GM12878 (cell line): ENCODE measurements at regions not wholly inside any gene's neighbourhood (a gene's known extent, or its start where the extent isn't known, plus 50 kb on each side); places are given as distances from the start of the nearest gene placed in this dataset.
A peak's percentile ranks its signal among the peaks of the same experiment; 100 is the strongest.

ENCODE experiments used
- ATAC-seq: fragments of 200-7000 bp; cut with Tn5 transposase; 3 replicates; pipeline ENCODE4 v1.9.1; 2020; ENCODE audit warnings: mild to moderate bottlenecking, moderate library complexity
- BruUV-seq: library from RNA; stranded (reverse); fragments of 400-500 nt; replicated peaks from 2 replicates; lab custom pipeline; 2021; lab: Mats Ljungman, UMichigan
- CTCF ChIA-PET: fragments of 300-600 bp; sonication (Branson Sonifier 250); formaldehyde crosslinking; extraction: SDS; loops from one replicate; lab custom pipeline; 2021; ENCODE audit warnings: inconsistent platforms; lab: Yijun Ruan, JAX
- POLR2A ChIA-PET: fragments of 350-600 bp; formaldehyde crosslinking; extraction: SDS; loops from one replicate; lab custom pipeline; 2021; ENCODE audit warnings: inconsistent platforms; lab: Charles Lee
- RAD21 ChIA-PET: fragments of 300-600 bp; sonication (Branson Sonifier 250); formaldehyde crosslinking; loops from one replicate; lab custom pipeline; 2023; ENCODE audit warnings: antibody characterized with exemption; ENCODE audit not compliant: unreplicated experiment; lab: Charles Lee
- SMC1A ChIA-PET: fragments of 300-600 bp; sonication (Branson Sonifier 250); formaldehyde crosslinking; loops from one replicate; lab custom pipeline; 2023; ENCODE audit not compliant: unreplicated experiment, uncharacterized antibody; lab: Charles Lee
- DNase-seq: peaks from one replicate; pipeline ENCODE4 v3.0.0-alpha.2; 2011; ENCODE audit warnings: low read depth, low spot score
- FAIRE-seq: peaks from 3 replicates; lab custom pipeline; 2011; peaks lifted over from hg19 to GRCh38; lab: Jason Lieb, UNC
- H2AFZ ChIP-seq: 2 replicates; pipeline ENCODE4 v1.6.0; 2011; ENCODE audit warnings: low read depth, low read length, control low read depth; ENCODE audit not compliant: control insufficient read depth
- H3K27ac ChIP-seq: 2 replicates; pipeline ENCODE4 v1.5.1; 2011; ENCODE audit warnings: control low read depth; ENCODE audit not compliant: control insufficient read depth, insufficient read depth
- H3K27me3 ChIP-seq, 2 experiments: replicated peaks in 1 of 2; 2 replicates each; pipeline versions ENCODE4 v1.6.0 to v1.6.1; 2011; ENCODE audit warnings: low read length in 1 of 2; ENCODE audit not compliant: control insufficient read depth in 2 of 2, insufficient read depth in 2 of 2
- H3K36me3 ChIP-seq, 2 experiments: 2 replicates each; pipeline ENCODE4 v1.5.1; 2011; ENCODE audit warnings: low read length in 1 of 2; ENCODE audit not compliant: control insufficient read depth in 2 of 2, insufficient read depth in 2 of 2
- H3K4me1 ChIP-seq: 2 replicates; pipeline ENCODE4 v1.6.1; 2011; ENCODE audit warnings: mild to moderate bottlenecking, low read length, moderate library complexity, mixed read lengths; ENCODE audit not compliant: control insufficient read depth, insufficient read depth
- H3K4me2 ChIP-seq: 2 replicates; pipeline ENCODE4 v1.6.0; 2011; ENCODE audit warnings: control low read depth; ENCODE audit not compliant: control insufficient read depth, insufficient read depth
- H3K4me3 ChIP-seq: fragments of 200-600 bp; sonication (generic); 2 replicates; pipeline ENCODE4 v1.5.1; 2016
- H3K79me2 ChIP-seq: 2 replicates; pipeline ENCODE4 v1.6.0; 2011; ENCODE audit warnings: low read length; ENCODE audit not compliant: control insufficient read depth, insufficient read depth
- H3K9ac ChIP-seq: 2 replicates; pipeline ENCODE4 v1.8.0; 2011; ENCODE audit warnings: low read length, control low read depth, mixed read lengths; ENCODE audit not compliant: control insufficient read depth, insufficient read depth
- H3K9me3 ChIP-seq: replicated peaks from 3 replicates; pipeline ENCODE4 v1.5.1; 2011; ENCODE audit warnings: mild to moderate bottlenecking, low read length; ENCODE audit not compliant: control insufficient read depth, insufficient read depth
- H4K20me1 ChIP-seq: 2 replicates; pipeline ENCODE4 v1.6.0; 2011; ENCODE audit not compliant: control insufficient read depth, insufficient read depth
- CUX1 ChIP-seq: IDR thresholded peaks from 2 replicates; pipeline ENCODE4 v1.6.1; 2012; ENCODE audit warnings: improper control_type of control experiment, low read depth, low read length; ENCODE audit not compliant: insufficient replicate concordance
- EED ChIP-seq: sonication (generic); IDR thresholded peaks from 2 replicates; pipeline ENCODE4 v1.6.1; 2016; ENCODE audit warnings: antibody characterized with exemption, low read depth
- LARP7 ChIP-seq: fragments of 450-650 bp; IDR thresholded peaks from 2 replicates; pipeline ENCODE4 v1.6.1; 2017; ENCODE audit warnings: mild to moderate bottlenecking
- PBX3 ChIP-seq: IDR thresholded peaks from 2 replicates; pipeline ENCODE4 v1.6.1; 2011; ENCODE audit warnings: mild to moderate bottlenecking, low read depth, low read length, moderate library complexity; ENCODE audit not compliant: insufficient replicate concordance
- POLR2A ChIP-seq: IDR thresholded peaks from 2 replicates; pipeline ENCODE4 v1.6.1; 2011; ENCODE audit warnings: low read depth, mild to moderate bottlenecking, low read length
- RELA ChIP-seq: fragments of 450-650 bp; IDR thresholded peaks from 2 replicates; pipeline ENCODE4 v1.8.0; 2014; ENCODE audit warnings: borderline replicate concordance; ENCODE audit not compliant: partially characterized antibody
- SUZ12 ChIP-seq: fragments of 200-600 bp; sonication (generic); IDR thresholded peaks from one replicate; pipeline ENCODE4 v1.6.1; 2018; ENCODE audit warnings: antibody characterized with exemption, mild to moderate bottlenecking; ENCODE audit not compliant: unreplicated experiment
- ZNF687 ChIP-seq: fragments of 450-650 bp; IDR thresholded peaks from 2 replicates; pipeline ENCODE4 v1.6.1; 2017; ENCODE audit warnings: mild to moderate bottlenecking, moderate library complexity
- WGBS: methylation state at CpG from one replicate; pipeline ENCODE4 v1.1.6; 2016; ENCODE audit warnings: low lambda C conversion rate; ENCODE audit not compliant: insufficient replicate concordance, insufficient coverage; ENCODE audit errors: missing lambda C conversion rate; 5-methylcytosine and 5-hydroxymethylcytosine counted together
- in situ Hi-C: fragments of 300-500 bp; cut with MboI; formaldehyde crosslinking; loops from 9 replicates; pipeline ENCODE4 v1.14.3; 2018; ENCODE audit warnings: mixed read lengths
- intact Hi-C: fragments of 100-400 bp; cut with micrococcal nuclease; formaldehyde crosslinking; loops from one replicate; pipeline ENCODE4 v1.14.2; 2022; ENCODE audit not compliant: unreplicated experiment

GRCh38 chr1:209380420-209380819 lies 203.1 kb upstream of the CAMK1G start (continued):
- no peak for TF ChIP-seq CUX1
- no peak for TF ChIP-seq SUZ12

GRCh38 chr1:209382231-209383100 lies 201.0 kb upstream of the CAMK1G start:
- RAD21 ChIA-PET: interaction anchor here (1.4 kb wide), 1 partner anchor 49 kb away, joined by 5 read pairs; no protein-coding TSS in a partner anchor
- no peaks in the 10 kb centered on the region for H3K4me1 ChIP-seq
- no peaks in the 10 kb centered on the region for H3K79me2 ChIP-seq
- ATAC-seq: no peak
- H3K27ac ChIP-seq: no peak overlapping the region
- no peaks in the 10 kb centered on the region for H3K9me3 ChIP-seq
- H3K36me3 ChIP-seq: no peaks in the 10 kb centered on the region
- intact Hi-C loops (no loop called here), in situ Hi-C loops (no loop called here)
- no peak overlapping the region for H2AFZ ChIP-seq
- 0% methylated on average over 3 of the region's 3 CpGs for WGBS
- H3K4me3 ChIP-seq: no peak overlapping the region
- no peaks in the 10 kb centered on the region for H4K20me1 ChIP-seq
- H3K4me2 ChIP-seq: no peak overlapping the region
- no peak overlapping the region for H3K9ac ChIP-seq
- FAIRE-seq: no peak
- no peak for DNase-seq
- TF ChIP-seq POLR2A (no peak), PBX3 (no peak), LARP7 (no peak), ZNF687 (peak; percentile 17; the same call in 1 of the 2 replicates), EED (no peak), RELA (no peak)
- TF ChIP-seq, all 136 proteins: peak for 1
- H3K27me3 ChIP-seq: peaks cover 0 to 2% of the 10 kb centered on the region in 2 experiments; a peak in 1 of 4 replicates
- SMC1A ChIA-PET: interaction anchor here (1.0 kb wide), 1 partner anchor 23 kb away, joined by 3 read pairs; no protein-coding TSS in a partner anchor
- POLR2A ChIA-PET: no interaction called here
- BruUV-seq: no TSS peak
- CTCF ChIA-PET: no interaction called here
